UCSD-AML1 (cell line): ENCODE measurements at regions not wholly inside any gene's neighbourhood (a gene's known extent, or its start where the extent isn't known, plus 50 kb on each side); places are given as distances from the start of the nearest gene placed in this dataset.

Source experiments
- DNase-seq: peaks from one replicate; lab custom pipeline; 2025; ENCODE audit not compliant: unreplicated experiment; lab: John Stamatoyannopoulos, UW

GRCh38 chr2:239607517-239608191, 206.8 kb upstream of the HDAC4 start:
- DNase-seq, result peak; percentile 42

GRCh38 chr2:239606741-239607516, 206.1 kb upstream of the HDAC4 start:
- DNase-seq, result no peak

DNA sequence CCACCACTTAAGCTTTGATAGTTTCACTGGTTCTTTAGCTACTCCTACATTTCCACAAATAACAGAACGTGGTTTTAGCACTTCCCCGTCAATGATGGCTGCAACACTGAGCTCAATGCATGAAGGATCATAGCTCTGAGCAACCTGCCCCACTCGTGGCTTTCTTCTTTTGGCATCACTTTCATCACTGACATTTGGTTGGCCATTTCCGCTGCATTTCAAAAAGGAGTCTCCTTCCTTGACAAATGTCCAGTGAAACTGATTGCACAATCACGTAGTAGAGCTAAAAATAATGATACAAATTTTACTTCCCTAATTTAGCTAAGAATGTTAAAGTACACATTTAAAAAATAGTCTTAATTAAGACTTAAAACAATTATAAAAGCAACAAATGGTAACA, 205.2 kb upstream of the HDAC4 start:
- DNase-seq, result peak; percentile 60

GRCh38 chr2:239605409-239605808, 204.6 kb upstream of the HDAC4 start:
- DNase-seq, result no peak

DNA sequence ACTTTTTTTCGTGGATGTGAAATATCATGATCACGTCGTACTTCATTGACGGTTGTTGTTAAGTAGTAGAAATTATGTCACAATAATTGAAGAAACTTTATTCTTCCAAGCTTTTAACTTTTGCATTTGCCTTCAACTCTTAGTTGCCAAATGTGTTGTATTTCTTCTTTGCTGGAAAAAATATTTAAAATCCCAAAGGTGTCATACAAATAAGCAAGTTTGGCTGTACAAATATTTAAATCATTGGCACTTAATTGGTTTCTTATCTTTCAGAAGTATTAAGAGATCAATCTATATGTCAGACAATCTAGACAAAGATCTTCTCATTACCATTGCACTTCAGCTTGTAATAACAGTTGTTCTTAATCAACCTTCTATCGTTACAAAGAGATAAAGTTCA, 204.0 kb upstream of the HDAC4 start:
- no peak for DNase-seq

DNA sequence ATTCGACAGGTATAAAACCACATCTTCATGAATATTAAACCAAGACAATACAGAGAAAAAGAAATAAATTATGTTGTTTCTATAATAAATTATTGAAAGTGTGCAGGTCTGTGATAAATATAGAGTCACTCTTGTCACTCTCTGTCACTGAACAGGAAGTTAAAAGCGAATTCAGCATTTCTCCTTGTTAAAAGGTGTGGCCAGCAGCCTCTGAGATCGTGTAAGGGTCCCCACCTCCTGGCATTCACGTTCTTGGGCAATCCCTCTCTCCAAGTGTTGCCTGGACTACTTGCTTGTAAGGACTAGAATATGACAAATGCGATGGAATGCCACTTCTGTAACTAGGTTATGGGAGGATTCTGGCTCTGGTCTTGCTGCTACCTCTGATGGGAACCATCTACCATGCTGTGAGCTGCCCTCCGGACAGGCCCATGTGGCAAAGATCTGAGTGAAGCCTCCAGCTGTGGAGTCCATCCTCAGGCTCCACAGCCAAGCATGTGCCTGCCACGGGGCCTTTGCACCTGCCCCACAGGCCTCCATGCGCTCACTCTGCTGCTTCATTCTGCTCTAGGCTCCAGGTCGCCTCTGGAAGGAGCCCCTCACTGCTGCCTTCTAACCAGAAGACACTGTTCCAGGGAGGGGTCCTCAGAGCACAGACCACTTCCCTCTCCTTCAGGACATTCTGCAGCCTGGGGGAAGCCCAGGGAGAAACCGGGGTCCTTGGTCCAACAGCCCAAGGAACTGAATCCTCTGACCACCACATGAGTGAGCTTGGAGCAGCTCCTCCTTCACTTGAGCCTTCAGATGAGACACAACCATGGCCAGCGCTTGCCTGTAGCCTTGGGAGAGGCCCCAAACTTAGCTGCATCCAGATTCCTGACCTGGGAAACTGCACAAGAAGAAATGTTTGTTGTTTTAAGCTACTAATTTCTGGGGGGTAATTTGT, 202.9 kb upstream of the HDAC4 start:
- no peak for DNase-seq

DNA sequence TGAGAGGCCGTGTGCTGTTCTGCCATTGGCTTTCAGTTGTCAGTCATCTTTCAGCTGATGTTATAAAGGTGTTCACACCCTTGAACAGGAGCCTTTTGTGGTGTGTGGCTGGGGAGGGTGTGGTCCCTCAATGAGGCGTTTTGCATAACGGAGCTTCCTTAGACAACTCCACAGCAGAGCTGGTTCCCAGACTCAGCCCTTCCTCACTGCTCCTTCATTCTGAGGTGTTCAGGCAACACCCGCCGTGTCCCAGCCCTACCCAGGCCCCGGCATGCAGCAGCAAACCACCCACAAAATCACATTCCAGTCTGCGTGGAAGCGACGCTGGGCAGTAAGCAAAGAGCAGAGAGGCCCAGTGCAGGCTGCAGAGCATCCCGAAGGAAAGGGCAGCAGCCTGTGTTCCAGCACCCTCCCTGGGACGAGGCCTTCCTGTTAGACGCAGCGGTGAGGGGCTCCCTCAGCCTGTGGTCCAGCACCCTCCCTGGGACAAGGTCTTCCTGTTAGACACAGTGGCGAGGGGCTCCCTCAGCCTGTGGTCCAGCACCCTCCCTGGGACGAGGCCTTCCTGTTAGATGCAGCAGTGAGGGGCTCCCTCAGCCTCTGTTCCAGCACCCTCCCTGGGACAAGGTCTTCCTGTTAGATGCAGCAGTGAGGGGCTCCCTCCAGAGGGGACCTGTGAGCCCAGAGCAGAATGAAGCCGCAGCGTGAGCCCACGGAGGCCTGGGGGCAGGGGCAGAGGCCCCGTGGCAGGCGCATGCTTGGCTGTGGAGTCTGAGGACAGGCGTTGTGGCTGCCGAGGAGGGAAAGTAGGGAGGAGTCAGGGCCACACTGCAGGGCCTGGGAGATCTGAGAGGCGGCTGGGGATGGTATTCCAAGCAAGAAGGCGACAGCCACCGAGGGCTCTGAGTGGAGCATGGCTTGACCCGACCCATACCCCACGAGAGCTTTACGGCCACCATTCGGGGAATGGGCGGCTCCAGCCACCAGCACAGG, 201.8 kb upstream of the HDAC4 start:
- no peak for DNase-seq

DNA sequence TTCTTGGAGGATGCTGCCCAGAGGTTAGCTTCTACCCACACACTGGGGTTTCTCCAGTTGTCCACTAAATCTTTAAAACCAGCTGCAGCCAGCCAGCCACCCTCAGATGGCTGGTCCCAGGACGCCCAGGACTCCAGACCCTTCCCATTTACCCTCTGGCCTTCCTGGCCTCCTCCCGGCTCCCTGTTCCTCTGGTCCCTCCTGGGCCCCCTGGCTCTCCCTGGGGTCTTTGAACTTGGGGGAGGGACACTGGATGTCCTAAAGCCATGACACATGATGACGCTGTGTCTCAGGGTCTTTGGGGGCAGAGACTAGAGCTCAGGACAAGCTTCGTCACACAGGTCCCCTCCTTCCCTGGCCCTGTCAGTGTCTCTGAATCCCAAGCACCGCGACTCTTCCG, 201.1 kb upstream of the HDAC4 start:
- no peak for DNase-seq

GRCh38 chr2:239601201-239601851, 200.5 kb upstream of the HDAC4 start:
- no peak for DNase-seq

GRCh38 chr2:239600650-239601049, 199.8 kb upstream of the HDAC4 start:
- DNase-seq, result no peak

DNA sequence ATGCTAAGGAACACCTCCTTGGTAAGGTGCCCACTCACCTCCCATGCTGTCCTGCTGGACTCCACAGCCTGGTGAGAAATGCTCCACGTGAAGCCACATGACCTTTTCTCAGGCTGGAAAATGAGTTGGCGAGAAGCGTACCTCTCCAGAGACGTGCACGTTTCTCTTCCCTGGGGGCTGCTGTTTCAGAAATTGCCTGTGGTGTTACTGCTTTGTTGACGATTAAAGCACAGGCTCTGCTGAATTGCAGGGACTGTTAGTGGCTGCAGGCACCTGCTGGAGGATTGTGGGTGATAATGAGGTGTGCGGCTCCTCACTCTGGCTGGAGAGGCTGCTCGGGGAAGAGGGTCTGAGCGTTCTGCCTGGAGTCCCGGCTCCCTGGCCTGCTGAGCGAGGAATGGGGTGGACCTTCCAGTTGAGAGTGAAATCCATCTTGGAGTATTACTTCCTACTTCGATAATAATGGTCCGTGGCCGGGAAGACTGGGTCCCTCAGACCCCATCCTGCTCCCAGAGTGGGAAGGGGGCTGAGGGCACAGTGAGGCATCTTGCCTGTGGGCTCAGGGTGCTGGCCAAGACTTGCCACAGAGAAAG, 199.3 kb upstream of the HDAC4 start:
- no peak for DNase-seq

DNA sequence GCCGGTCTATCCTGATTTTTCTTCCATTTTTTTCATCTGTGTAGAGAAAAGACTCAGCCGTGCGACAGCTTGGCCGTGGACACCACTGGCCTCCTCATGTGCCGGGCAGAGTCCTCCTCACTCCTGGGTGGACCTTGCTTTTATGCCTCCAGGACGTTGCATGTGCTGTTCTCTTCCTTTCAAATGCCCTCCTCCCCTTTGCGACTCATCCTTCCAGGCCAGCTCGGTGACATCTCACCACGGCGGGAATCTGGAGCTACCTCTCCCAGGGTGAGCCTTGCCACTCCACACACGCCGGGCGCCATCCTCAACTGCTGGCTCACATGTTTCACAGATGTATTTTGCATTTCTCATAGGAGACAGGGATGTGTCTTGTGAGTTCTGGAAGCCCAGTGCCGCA, 198.5 kb upstream of the HDAC4 start:
- no peak for DNase-seq

DNA sequence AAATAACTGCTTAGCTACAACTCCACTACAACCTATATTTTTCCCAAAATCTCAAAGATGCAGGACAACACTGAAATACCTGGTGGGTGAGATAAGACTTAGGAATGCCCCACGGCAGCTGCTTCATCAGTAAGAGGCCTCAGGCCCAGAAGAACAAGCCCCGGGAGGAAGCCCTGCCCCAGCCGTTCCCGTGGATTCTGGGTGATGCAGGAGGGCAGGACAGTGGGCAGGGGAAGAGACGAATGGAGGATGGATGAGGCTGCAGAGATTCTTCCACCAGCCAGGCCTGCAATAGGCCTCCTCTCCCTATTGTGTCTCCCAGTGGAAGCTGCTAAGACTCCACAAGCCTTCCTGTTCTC, 197.9 kb upstream of the HDAC4 start:
- no peak for DNase-seq

- no peak for DNase-seq
Observed at GRCh38 chr2:239598011-239598731, 197.4 kb upstream of the HDAC4 start.

GRCh38 chr2:239597216-239597615, 196.4 kb upstream of the HDAC4 start:
- no peak for DNase-seq

- DNase-seq, result no peak
Observed at GRCh38 chr2:239596792-239597191, 196.0 kb upstream of the HDAC4 start.

DNA sequence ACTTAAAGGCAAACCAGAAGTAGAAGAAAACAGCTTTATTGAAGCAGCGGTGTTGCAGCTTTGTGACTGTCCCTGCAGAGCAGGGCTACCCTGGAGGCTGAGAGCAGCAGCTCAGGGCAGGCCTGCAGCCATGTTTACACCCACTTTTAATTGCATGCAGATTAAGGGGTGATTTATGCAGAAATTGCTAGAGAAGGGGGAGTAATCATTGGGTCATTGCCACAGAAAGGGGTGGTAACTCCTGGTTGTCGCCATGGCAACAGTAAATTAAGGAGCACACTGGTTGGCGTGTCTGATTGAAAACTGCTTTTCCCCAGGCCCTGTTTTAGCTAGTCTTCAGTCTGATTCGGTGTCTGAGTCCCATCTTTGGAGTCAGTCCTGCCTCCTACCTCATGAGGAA, 195.4 kb upstream of the HDAC4 start:
- DNase-seq, result no peak

- no peak for DNase-seq
Observed at GRCh38 chr2:239595726-239596125, 194.9 kb upstream of the HDAC4 start.
